Fibroblast of lung (primary cell): ENCODE measurements at regions not wholly inside any gene's neighbourhood (a gene's known extent, or its start where the extent isn't known, plus 50 kb on each side); places are given as distances from the start of the nearest gene placed in this dataset.

Source experiments
- DNase-seq, 2 donors: peaks; one replicate each; pipeline versions ENCODE4 v3.0.0 to v3.0.0-alpha.2; 2010; ENCODE audit warnings: low read depth in 2 of 2
- H2AFZ ChIP-seq: 2 replicates; pipeline ENCODE4 v1.5.1; 2012; ENCODE audit warnings: low read length, control low read depth, inconsistent platforms
- H3K27ac ChIP-seq: 2 replicates; pipeline ENCODE4 v1.5.1; 2011; ENCODE audit warnings: low read length, control low read depth; ENCODE audit not compliant: insufficient read depth
- H3K27me3 ChIP-seq: 2 replicates; pipeline ENCODE4 v1.5.1; 2011; ENCODE audit warnings: mild to moderate bottlenecking, low read length; ENCODE audit not compliant: control insufficient read depth, insufficient read depth
- H3K36me3 ChIP-seq: 2 replicates; pipeline ENCODE4 v1.5.1; 2011; ENCODE audit warnings: low read length; ENCODE audit not compliant: control insufficient read depth, insufficient read depth
- H3K4me1 ChIP-seq: 2 replicates; pipeline ENCODE4 v1.5.1; 2011; ENCODE audit warnings: low read length; ENCODE audit not compliant: control insufficient read depth, insufficient read depth; ENCODE audit errors: extremely low read depth
- H3K4me2 ChIP-seq: 2 replicates; pipeline ENCODE4 v1.5.1; 2011; ENCODE audit warnings: low read length, control low read depth; ENCODE audit not compliant: insufficient read depth; ENCODE audit errors: extremely low read depth
- H3K4me3 ChIP-seq, 4 experiments: fragments of 200-600 bp in 1 of 4; sonication (generic) in 1 of 4; replicated peaks in 1 of 4; 2 replicates each; pipeline ENCODE4 v1.5.1; 2011 to 2016; ENCODE audit warnings: low read length in 4 of 4, low read depth in 3 of 4, mild to moderate bottlenecking in 3 of 4, control low read depth in 2 of 4, inconsistent platforms in 1 of 4, mixed read lengths in 1 of 4; ENCODE audit not compliant: insufficient read depth in 1 of 4; ENCODE audit errors: control extremely low read depth in 1 of 4
- H3K79me2 ChIP-seq: 2 replicates; pipeline ENCODE4 v1.5.1; 2012; ENCODE audit warnings: mild to moderate bottlenecking, low read length, inconsistent platforms; ENCODE audit not compliant: control insufficient read depth, insufficient read depth
- H3K9ac ChIP-seq: 2 replicates; pipeline ENCODE4 v1.5.1; 2011; ENCODE audit warnings: mild to moderate bottlenecking, low read length, control low read depth; ENCODE audit not compliant: insufficient read depth
- H3K9me3 ChIP-seq: 2 replicates; pipeline ENCODE4 v1.5.1; 2012; ENCODE audit warnings: low read depth, low read length; ENCODE audit not compliant: control insufficient read depth, insufficient read depth
- H4K20me1 ChIP-seq: 2 replicates; pipeline ENCODE4 v1.5.1; 2011; ENCODE audit warnings: low read length; ENCODE audit not compliant: control insufficient read depth, insufficient read depth; ENCODE audit errors: extremely low read depth
- EZH2 ChIP-seq: IDR thresholded peaks from 2 replicates; pipeline ENCODE4 v1.5.1; 2012; ENCODE audit warnings: low read length, control low read depth, mild to moderate bottlenecking; ENCODE audit errors: missing control alignments
- TF ChIP-seq, protein P1 (sequence below), 2 donors: IDR thresholded peaks in 1 of 2; conservative IDR thresholded peaks in 1 of 2; 1 replicate in 1 of 2; 2 replicates in 1 of 2; pipeline ENCODE4 v1.5.1; 2011 to 2012; ENCODE audit warnings: low read length in 2 of 2, control low read depth in 1 of 2, inconsistent platforms in 1 of 2, low read depth in 1 of 2, mild to moderate bottlenecking in 1 of 2

DNA sequence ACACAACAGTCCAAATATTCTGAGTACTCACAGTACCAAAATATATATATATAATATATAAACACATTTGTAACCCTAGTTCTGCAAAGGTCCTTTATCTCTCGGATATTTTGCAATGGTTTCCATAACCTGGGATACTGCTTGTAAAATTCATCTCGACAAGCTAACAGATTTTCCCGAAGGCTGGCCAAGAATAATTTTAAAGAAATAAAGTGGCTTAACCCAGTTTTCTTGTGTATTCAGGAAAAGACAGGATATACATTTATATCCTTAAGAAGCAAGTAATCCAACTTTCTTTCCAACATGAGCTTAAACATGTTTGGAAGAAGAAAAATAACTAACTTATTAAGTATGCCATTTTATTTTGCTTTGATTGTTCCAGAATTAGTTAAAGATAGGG lies 348.7 kb upstream of the RUNX1 start:
- DNase-seq, result no peak
- no peak overlapping the region for H2AFZ ChIP-seq
- no peak overlapping the region for H3K27ac ChIP-seq

DNA sequence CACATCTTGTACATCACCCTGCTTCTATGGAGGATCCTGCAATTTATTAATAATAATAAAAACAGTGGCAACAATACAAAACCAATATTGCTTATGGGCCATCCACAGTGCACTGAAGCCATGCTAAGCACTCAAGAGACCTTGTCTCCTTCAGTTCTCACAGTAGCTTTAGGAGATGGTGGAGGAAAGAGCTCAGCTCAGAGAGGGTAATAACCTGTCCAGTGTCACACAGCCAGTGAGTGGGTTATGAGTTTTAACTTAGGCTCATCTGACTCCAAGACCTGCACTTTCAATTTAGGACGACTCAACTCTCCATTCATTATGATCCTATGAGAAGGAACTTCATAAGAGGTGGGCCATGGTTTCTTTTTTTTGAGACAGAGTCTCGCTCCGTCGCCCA lies 347.6 kb upstream of the RUNX1 start:
- H3K27ac ChIP-seq, result no peak overlapping the region
- H4K20me1 ChIP-seq, result no peaks in the 10 kb centered on the region
- H3K4me3 ChIP-seq, result no peak overlapping the region
- H3K9ac ChIP-seq, result no peak overlapping the region
- no peaks in the 10 kb centered on the region for H3K36me3 ChIP-seq
- no peaks in the 10 kb centered on the region for H3K79me2 ChIP-seq
- no peaks in the 10 kb centered on the region for H3K9me3 ChIP-seq
- no peaks in the 10 kb centered on the region for H3K27me3 ChIP-seq
- peaks cover 4% of the 10 kb centered on the region for H3K4me1 ChIP-seq
- H3K4me2 ChIP-seq, result no peak overlapping the region
- DNase-seq, result no peak
- H2AFZ ChIP-seq, result no peak overlapping the region
- TF ChIP-seq EZH2, result no peak
- TF ChIP-seq, protein P1, sequence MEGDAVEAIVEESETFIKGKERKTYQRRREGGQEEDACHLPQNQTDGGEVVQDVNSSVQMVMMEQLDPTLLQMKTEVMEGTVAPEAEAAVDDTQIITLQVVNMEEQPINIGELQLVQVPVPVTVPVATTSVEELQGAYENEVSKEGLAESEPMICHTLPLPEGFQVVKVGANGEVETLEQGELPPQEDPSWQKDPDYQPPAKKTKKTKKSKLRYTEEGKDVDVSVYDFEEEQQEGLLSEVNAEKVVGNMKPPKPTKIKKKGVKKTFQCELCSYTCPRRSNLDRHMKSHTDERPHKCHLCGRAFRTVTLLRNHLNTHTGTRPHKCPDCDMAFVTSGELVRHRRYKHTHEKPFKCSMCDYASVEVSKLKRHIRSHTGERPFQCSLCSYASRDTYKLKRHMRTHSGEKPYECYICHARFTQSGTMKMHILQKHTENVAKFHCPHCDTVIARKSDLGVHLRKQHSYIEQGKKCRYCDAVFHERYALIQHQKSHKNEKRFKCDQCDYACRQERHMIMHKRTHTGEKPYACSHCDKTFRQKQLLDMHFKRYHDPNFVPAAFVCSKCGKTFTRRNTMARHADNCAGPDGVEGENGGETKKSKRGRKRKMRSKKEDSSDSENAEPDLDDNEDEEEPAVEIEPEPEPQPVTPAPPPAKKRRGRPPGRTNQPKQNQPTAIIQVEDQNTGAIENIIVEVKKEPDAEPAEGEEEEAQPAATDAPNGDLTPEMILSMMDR (conservative IDR thresholded peaks at IDR 0.05 in 1 of 2, IDR thresholded peaks at IDR 0.05 in 1 of 2; ENCODE audit: low read depth in 1 of 2, low read length in 2 of 2), result no peak

More for the DNA sequence above, 348.7 kb upstream of the RUNX1 start:
- H3K79me2 ChIP-seq, result no peaks in the 10 kb centered on the region
- H3K9me3 ChIP-seq, result no peaks in the 10 kb centered on the region
- no peak for TF ChIP-seq EZH2
- TF ChIP-seq, protein P1 (conservative IDR thresholded peaks at IDR 0.05 in 1 of 2, IDR thresholded peaks at IDR 0.05 in 1 of 2; ENCODE audit: low read depth in 1 of 2, low read length in 2 of 2), result no peak
- H3K4me3 ChIP-seq, result no peak overlapping the region
- H3K36me3 ChIP-seq, result no peaks in the 10 kb centered on the region
- no peaks in the 10 kb centered on the region for H4K20me1 ChIP-seq
- H3K4me2 ChIP-seq, result no peak overlapping the region
- H3K27me3 ChIP-seq, result no peaks in the 10 kb centered on the region
- no peak overlapping the region for H3K9ac ChIP-seq
- peaks cover 4% of the 10 kb centered on the region for H3K4me1 ChIP-seq

DNA sequence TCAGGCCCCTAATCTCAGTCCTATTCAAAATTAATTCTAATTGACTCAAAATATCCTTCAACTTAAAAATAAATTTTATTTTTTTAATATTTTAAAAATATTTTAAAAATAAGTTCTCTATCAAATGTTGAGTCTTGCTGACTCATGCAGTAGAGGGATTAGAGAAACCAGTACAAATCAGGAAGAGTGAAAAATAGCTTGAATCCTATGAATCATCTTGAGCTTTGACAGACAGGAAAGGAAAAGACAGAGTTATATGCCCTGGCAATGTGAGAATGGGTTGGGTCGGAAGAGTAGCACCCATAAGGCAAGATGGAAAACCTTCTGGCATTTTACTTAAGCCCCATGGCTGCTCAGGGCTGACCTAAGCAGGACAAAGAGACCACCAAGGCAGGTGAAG lies 346.6 kb upstream of the RUNX1 start:
- Histone ChIP-seq H3K4me2 (no peak overlapping the region), H4K20me1 (no peaks in the 10 kb centered on the region), H3K4me3 (no peak overlapping the region), H3K79me2 (no peaks in the 10 kb centered on the region), H3K9me3 (no peaks in the 10 kb centered on the region), H3K9ac (no peak overlapping the region), H3K4me1 (peaks cover 4% of the 10 kb centered on the region), H3K27me3 (no peaks in the 10 kb centered on the region), H3K36me3 (no peaks in the 10 kb centered on the region), H2AFZ (no peak overlapping the region), H3K27ac (no peak overlapping the region)
- TF ChIP-seq, protein P1 (conservative IDR thresholded peaks at IDR 0.05 in 1 of 2, IDR thresholded peaks at IDR 0.05 in 1 of 2; ENCODE audit: low read depth in 1 of 2, low read length in 2 of 2), result no peak
- no peak for TF ChIP-seq EZH2
- peak in 1 of 2 donors; percentile 58 for DNase-seq
